K562 (cell line): ENCODE measurements at regions not wholly inside any gene's neighbourhood (a gene's known extent, or its start where the extent isn't known, plus 50 kb on each side); places are given as distances from the start of the nearest gene placed in this dataset.

Experiments
- ATAC-seq: fragments of 200-7000 bp; cut with Tn5 transposase; 3 replicates; pipeline ENCODE4 v1.9.1; 2020; ENCODE audit warnings: moderate library complexity
- BruUV-seq: library from RNA; stranded (reverse); fragments of 400-500 nt; replicated peaks from 2 replicates; lab custom pipeline; 2021; lab: Mats Ljungman, UMichigan
- CTCF ChIA-PET: fragments of 300-600 bp; formaldehyde crosslinking; extraction: SDS; loops from one replicate; lab custom pipeline; 2021; ENCODE audit warnings: low intra/inter-chr PET ratio; lab: Yijun Ruan, JAX
- POLR2A ChIA-PET: fragments of 300-600, 350-650 bp; sonication (Branson Sonifier 250); formaldehyde crosslinking; extraction: SDS; loops from one replicate; lab custom pipeline; 2021; ENCODE audit warnings: antibody characterized with exemption, inconsistent platforms; lab: Yijun Ruan, JAX
- DNase-seq, 4 experiments: peaks; one replicate each; pipeline versions ENCODE4 v3.0.0 to v3.0.0-alpha.2; 2011 to 2018; ENCODE audit warnings: low spot score in 3 of 4, mixed read lengths in 3 of 4; ENCODE audit errors: extremely low read depth in 1 of 4
- FAIRE-seq: peaks from 2 replicates; lab custom pipeline; 2011; peaks lifted over from hg19 to GRCh38; lab: Jason Lieb, UNC
- H2AFZ ChIP-seq: 2 replicates; pipeline ENCODE4 v1.6.0; 2011; ENCODE audit warnings: low read depth, low read length, control low read depth, inconsistent platforms
- H3K27ac ChIP-seq: fragments of 200-600 bp; 3 replicates; pipeline ENCODE4 v1.8.0; 2011; ENCODE audit warnings: low read depth, mild to moderate bottlenecking, control low read depth, inconsistent platforms, low read length, moderate library complexity, mixed read lengths; ENCODE audit errors: extremely low read depth
- H3K27me3 ChIP-seq, 2 experiments: fragments of 300-600 bp in 1 of 2; 2 replicates in 1 of 2; 3 replicates in 1 of 2; pipeline versions ENCODE4 v1.6.0 to v1.8.0; 2011; ENCODE audit warnings: inconsistent platforms in 2 of 2, low read length in 2 of 2, mild to moderate bottlenecking in 1 of 2, mixed read lengths in 1 of 2, moderate library complexity in 1 of 2; ENCODE audit not compliant: control insufficient read depth in 2 of 2, insufficient read depth in 2 of 2
- H3K36me3 ChIP-seq: fragments of 300-600 bp; 3 replicates; pipeline ENCODE4 v1.8.0; 2011; ENCODE audit warnings: mild to moderate bottlenecking, low read length, inconsistent platforms; ENCODE audit not compliant: control insufficient read depth, insufficient read depth
- H3K4me1 ChIP-seq, 2 experiments: fragments of 200-600 bp in 1 of 2; replicated peaks in 1 of 2; 2 replicates in 1 of 2; 3 replicates in 1 of 2; pipeline versions ENCODE4 v1.5.1 to v1.8.0; 2011; ENCODE audit warnings: inconsistent platforms in 2 of 2, low read length in 2 of 2, mild to moderate bottlenecking in 1 of 2, mixed read lengths in 1 of 2, moderate library complexity in 1 of 2; ENCODE audit not compliant: control insufficient read depth in 2 of 2, insufficient read depth in 2 of 2
- H3K4me2 ChIP-seq: 2 replicates; pipeline ENCODE4 v1.6.1; 2011; ENCODE audit warnings: low read length, control low read depth, inconsistent platforms, mixed read lengths; ENCODE audit not compliant: insufficient read depth
- H3K4me3 ChIP-seq: fragments of 200-600 bp; sonication (generic), shearing (Covaris generic); 2 replicates; pipeline ENCODE4 v1.5.1; 2016; ENCODE audit warnings: control low read depth, inconsistent platforms
- H3K79me2 ChIP-seq: fragments of 200-600 bp; 3 replicates; pipeline ENCODE4 v1.8.0; 2011; ENCODE audit warnings: low read length, inconsistent platforms; ENCODE audit not compliant: control insufficient read depth, insufficient read depth
- H3K9ac ChIP-seq, 2 experiments: 2 replicates each; pipeline versions ENCODE4 v1.6.0 to v1.6.1; 2011; ENCODE audit warnings: low read depth in 2 of 2, low read length in 2 of 2, control low read depth in 1 of 2, inconsistent platforms in 1 of 2, mild to moderate bottlenecking in 1 of 2, mixed read lengths in 1 of 2; ENCODE audit not compliant: insufficient read depth in 1 of 2
- H3K9me1 ChIP-seq: one replicate; pipeline ENCODE4 v1.6.0; 2011; ENCODE audit warnings: inconsistent platforms, mild to moderate bottlenecking, low read length, moderate library complexity; ENCODE audit not compliant: control insufficient read depth, insufficient read depth
- H3K9me3 ChIP-seq: replicated peaks from 2 replicates; pipeline ENCODE4 v1.5.1; 2011; ENCODE audit warnings: low read depth, low read length, inconsistent platforms; ENCODE audit not compliant: control insufficient read depth, insufficient read depth
- H4K20me1 ChIP-seq: replicated peaks from 2 replicates; pipeline ENCODE4 v1.6.1; 2011; ENCODE audit warnings: low read length, inconsistent platforms, mixed read lengths; ENCODE audit not compliant: control insufficient read depth, insufficient read depth
- GATAD2B ChIP-seq: fragments of 450-650 bp; IDR thresholded peaks from 2 replicates; pipeline ENCODE4 v1.6.1; 2017; ENCODE audit warnings: mild to moderate bottlenecking, borderline replicate concordance
- RFX1 ChIP-seq: fragments of 450-650 bp; IDR thresholded peaks from 2 replicates; pipeline ENCODE4 v1.6.1; 2016; ENCODE audit warnings: mild to moderate bottlenecking, moderate library complexity
- RUNX1 ChIP-seq: sonication (generic); IDR thresholded peaks from 2 replicates; pipeline ENCODE4 v1.6.1; 2016; ENCODE audit warnings: antibody characterized with exemption, low read depth
- VEZF1 ChIP-seq: fragments of 200-800 bp; sonication (Bioruptor generic); IDR thresholded peaks from 2 replicates; pipeline ENCODE4 v1.6.1; 2017; ENCODE audit warnings: missing genetic modification characterization, missing compliant biosample characterization
- ZFP36 ChIP-seq: fragments of 150-350 bp; IDR thresholded peaks from 2 replicates; pipeline ENCODE4 v1.6.1; 2018; ENCODE audit warnings: low read length, low read depth; ENCODE audit not compliant: partially characterized antibody
- WGBS: fragments of 100-300 bp; shearing (Covaris generic); methylation state at CpG from one replicate; pipeline ENCODE4 v1.1.6; 2016; ENCODE audit warnings: low coverage, mixed read lengths; ENCODE audit not compliant: insufficient coverage; ENCODE audit errors: missing lambda C conversion rate; 5-methylcytosine and 5-hydroxymethylcytosine counted together
- in situ Hi-C: fragments of 300-500 bp; cut with MboI; formaldehyde crosslinking; loops from 4 replicates; pipeline ENCODE4 v1.15.0; 2018; ENCODE audit warnings: inconsistent platforms, mixed read lengths
- intact Hi-C: fragments of 100-400 bp; cut with micrococcal nuclease; formaldehyde crosslinking; loops from 2 replicates; pipeline ENCODE4 v1.14.2; 2022

GRCh38 chr4:164011791-164012190 is 517.3 kb downstream of the TMA16 start:
- Histone ChIP-seq H4K20me1 (no peaks in the 10 kb centered on the region), H3K9me3 (no peaks in the 10 kb centered on the region), H2AFZ (no peak overlapping the region), H3K4me3 (no peak overlapping the region), H3K4me2 (no peak overlapping the region), H3K27me3 (no peaks in the 10 kb centered on the region), H3K4me1 (no peaks in the 10 kb centered on the region), H3K36me3 (no peaks in the 10 kb centered on the region), H3K27ac (no peak overlapping the region), H3K9ac (no peak overlapping the region), H3K79me2 (no peaks in the 10 kb centered on the region)
- no peak for ATAC-seq
- in situ Hi-C loops = no loop called here
- POLR2A ChIA-PET = no interaction called here
- no peak for DNase-seq
- FAIRE-seq = no peak
- 3% methylated on average over 4 of the region's 4 CpGs for WGBS
- intact Hi-C loops = no loop called here
- no peak for TF ChIP-seq VEZF1
- TF ChIP-seq ZFP36 = no peak
- no peak for TF ChIP-seq RUNX1
- no peak for TF ChIP-seq RFX1
- no peak for TF ChIP-seq GATAD2B
- TF ChIP-seq, all 486 proteins: peak for 0
- BruUV-seq = no TSS peak
- no peaks in the 10 kb centered on the region for H3K9me1 ChIP-seq
- CTCF ChIA-PET = no interaction called here
